ENCODE measurements at regions not wholly inside any gene's neighbourhood (a gene's known extent, or its start where the extent isn't known, plus 50 kb on each side); places are given as distances from the start of the nearest gene placed in this dataset.
"Not testable (repeated sequence)": the region's sequence is repeated elsewhere in the genome, so short reads cannot be mapped to it uniquely, and the experiment has no call there.

DNA sequence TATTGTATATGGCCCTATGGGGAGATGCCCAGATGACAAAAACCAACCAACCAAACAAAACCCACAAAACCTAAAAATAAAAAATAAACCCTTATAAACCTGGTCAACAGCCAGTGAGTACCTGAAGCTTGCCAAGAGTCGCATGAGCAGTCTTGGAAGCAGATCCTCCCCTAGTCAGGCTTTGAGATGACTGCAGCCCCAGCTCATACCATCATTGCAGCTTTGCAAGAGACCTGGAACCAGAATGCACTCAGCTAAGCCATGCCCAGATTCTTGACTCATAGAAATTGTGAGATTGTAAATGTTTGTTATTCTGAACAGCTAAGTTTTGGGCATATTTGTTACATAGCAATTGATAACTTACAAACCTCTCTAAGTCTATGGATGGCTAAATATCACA is 326.8 kb downstream of the HLX start:
- DNase-seq = no peak

DNA sequence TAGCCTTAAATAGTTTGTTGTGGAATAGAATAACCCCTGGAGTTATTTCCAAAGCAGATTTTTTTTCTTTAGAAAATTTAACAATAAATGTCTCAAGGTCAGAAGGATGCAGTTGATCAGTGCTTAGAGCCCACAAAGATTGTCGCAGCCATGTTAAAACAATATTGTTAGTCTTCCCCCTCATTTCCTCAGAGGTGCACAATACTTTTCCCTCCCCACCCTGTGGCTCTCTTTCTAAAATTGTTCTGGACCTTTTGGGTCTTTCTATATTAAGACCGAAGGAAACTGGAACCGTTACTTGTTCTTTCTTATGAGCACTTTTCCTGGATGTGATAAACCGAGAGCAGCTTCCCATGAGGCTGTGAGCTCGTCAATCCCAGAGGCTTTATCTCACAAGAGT is 333.7 kb downstream of the HLX start:
- no peak for DNase-seq

DNA sequence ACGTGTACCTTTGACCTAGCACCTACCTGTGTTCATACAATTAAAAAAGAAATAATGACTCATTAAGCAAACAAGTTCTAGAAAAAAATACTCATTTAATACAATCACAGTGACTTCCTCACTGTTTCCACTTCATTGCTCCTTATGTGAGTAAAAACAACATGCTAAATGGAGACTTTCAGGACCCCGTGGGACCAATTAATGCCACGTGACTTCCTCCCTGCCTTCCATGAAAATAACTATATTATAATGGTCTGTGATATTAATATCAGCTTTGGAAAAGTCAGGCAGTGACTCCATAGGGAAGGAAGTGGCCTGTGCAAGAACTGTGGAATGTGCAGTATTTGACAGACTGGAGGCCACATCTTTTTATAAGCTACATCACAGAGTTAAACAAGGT is 337.8 kb downstream of the HLX start:
- DNase-seq = no peak

DNA sequence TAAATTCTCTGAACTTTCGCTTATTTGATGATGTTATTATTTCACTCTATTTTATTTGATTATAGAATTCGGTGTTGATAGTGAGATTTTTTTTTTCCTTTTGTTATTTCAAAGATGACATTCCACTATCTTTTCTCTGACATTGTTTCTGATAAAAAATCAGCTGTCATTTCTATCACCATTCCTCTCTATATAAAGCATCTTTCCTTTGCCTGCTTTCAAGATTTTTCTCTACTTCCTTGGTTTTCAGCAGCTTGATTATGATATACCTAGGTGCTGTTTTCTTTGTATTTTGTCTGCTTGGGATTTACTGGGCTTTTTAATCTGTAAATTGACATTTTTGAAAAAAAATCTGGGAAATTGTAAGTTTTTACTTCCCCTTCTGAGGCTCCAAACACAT is 344.0 kb downstream of the HLX start:
- DNase-seq = no peak

DNA sequence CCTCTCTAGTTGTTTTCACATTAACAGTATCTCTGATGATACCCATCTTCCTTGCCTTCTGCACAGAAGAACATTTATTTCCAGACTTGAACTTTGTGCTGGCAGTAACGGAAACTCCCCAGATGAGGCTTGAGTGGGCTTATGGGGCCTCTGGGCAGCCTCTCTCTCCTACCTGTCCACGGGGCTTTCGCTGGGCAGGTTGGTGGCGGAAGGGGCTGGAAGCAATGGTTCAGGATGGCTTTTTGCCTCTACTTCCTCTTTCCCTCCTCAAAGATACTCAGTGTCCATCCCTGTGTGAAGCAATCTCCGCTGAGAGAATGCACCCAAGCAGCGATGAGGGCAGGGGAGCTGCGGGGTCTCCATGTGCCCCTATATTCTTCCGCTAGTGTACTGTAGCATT is 348.2 kb downstream of the HLX start:
- DNase-seq = no peak

DNA sequence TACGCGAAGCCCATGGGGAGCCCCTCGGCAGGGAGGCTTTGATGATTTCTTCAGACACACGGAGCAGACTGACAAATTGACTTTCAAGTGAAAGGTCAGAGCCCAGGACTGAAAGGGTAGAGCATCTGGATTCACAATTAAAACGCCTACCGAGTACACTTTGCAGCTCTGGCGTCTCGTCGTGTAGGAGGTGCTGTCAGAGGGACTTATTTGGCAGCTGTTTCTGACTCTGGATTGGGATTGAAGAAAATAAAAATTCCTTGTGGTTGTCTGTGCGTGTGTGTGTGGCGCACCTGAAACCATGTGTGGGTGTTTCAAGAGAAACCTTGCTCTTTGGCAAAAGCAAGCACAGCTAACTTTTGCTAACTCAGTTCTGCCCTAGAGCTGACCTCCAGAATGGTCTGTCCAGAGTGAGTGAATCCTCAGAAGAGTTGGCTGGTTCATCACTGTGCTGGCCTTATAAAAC is 348.7 kb downstream of the HLX start:
- no peak for DNase-seq

DNA sequence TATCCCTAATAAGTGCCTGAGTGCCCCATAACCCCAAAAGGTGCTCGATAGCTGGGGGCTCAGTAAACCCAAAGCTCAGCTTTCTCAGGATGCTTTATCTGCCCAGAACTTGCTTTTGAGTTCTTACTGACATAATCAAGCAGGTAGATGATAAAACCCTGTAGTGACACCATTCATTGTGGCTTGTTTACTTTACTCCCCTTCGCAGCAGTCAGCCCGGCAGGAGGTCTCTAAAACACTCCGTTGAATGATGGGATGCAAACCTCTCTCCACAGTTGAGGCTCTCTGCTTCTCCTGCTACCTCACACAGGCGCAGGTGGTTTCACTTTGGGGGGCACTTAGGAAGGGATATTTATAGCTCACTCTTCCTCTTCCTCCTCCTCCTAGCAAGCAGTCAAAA is 349.4 kb downstream of the HLX start:
- DNase-seq = no peak

DNA sequence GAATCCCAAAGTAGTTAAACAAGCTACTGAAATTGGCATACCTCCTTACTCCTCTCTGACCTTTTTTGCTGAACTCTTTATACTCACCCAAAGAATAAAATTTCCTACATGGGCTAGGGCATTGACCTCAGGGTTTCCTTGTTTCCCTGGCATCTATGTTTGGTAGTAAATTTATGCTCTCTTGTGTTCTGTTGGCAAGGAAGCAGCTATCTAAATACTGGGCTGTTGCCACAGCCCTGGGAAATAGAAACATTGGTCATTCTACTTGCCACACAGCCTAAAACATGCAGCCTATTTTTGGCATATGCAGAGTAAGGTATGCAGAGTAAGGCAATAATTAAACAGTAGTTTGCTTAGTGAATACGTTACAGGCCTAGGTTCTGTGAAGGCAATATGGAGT is 351.4 kb downstream of the HLX start:
- DNase-seq = no peak

DNA sequence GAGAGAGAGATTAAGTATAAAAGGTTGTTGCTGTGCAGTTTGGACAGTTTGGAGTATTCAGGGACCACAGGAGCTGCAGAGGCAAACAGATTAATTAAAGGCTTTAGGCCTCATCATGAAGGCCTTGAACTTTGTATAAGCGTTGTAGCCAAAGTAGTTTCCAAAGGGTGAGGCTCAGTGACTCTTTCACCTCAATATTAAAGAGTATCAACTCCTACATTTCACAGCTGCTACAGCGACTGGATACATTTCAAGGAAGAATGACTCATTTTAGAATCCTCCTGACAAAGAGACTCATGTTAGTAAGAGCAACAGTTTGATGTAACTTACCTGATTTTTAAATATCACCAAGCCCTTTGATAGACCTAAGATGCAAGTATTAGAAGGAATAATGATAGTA is 355.5 kb downstream of the HLX start:
- DNase-seq = no peak

DNA sequence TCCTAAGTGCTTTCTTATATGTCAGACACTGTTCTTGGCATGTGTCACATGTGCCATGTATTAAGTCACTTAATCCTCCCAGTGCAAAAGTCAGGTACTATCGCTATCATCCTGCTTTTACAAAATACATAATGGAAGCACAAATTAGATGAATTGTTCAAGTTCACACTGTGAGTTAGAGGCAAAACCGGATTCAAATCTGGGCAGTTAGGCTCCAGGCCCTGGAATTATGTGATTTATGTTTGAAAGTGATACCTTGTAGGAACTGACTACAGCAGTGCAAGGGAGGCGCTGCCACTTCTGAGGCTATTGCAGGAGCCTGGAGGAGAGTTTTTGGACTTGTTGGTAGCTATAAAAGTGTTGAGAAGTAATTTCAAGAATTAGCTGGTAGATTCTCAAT is 358.3 kb downstream of the HLX start:
- no peak for DNase-seq

DNA sequence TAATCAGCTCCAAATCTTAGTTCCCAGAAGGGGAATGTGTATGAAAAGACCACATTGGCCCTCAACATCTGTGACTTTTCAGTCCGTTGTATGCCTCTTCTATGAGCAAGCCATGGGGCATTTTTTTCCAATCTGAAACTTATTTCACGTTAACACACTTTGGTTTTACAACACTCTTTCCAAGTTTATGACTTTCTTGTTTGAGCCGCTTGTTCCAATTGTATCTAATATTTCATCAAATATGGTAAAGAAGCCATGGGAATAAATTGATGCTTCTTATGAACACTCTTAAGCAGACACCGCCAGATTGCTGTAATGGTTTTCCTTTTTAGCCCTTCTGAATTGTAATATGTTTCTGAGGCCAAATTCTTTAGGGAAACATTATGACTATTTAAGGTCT is 359.9 kb downstream of the HLX start:
- DNase-seq = no peak

DNA sequence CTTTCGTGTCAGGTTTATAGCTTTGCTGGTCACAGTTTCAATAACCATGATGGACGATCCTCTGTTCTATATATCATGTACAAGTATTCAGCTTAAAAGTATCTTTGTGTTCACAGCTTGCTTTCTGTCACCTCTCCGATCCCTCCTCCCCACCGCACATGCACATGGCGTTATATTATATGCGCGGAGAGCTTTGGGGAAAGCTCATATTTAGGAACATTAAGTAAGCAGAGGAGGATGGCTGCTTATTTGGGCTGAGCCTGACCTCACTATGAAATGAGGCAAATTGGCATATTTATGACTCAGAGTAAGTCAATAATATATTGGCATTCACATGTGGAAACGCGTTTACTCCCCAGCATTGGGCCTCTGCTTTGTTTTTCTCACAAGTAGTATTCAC is 360.5 kb downstream of the HLX start:
- no peak for DNase-seq

DNA sequence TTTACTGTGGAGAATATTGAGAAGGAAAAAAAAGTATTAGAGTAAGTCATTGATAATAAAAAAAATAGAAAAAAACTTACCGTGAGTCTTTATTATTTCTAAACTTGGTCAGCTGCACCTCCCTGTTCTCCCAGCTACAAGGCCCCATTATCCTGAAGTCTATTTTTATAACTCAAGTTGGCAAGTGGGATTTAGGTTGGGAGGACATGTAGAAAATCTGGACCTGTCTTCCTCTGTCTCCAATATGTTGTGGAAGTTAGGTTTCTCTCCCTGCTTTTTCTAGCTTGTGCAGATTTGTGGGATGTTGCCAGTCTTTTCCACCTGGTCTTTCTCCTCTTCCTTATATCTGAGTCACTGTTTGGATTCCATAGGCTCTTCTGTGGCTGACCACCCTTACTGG is 361.4 kb downstream of the HLX start:
- DNase-seq = no peak

DNA sequence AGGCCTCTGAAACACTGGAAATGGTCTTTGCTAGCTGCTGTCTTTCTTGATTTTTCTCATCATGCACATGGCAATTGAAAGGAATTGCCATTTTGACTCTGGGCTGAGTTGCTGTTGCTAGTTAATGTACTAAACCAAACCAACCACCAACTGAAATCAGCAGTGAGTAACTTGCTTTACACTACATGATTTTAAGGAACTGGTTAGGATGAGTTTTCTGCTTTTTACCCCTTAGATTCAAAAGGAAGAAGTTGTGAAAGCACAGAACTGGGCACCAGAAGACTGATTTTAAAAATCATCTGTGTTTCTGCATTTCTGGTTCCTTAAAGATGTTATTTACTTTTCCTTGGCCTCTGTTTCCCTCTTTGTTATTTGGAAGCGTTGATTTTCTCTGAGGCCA is 361.9 kb downstream of the HLX start:
- no peak for DNase-seq

DNA sequence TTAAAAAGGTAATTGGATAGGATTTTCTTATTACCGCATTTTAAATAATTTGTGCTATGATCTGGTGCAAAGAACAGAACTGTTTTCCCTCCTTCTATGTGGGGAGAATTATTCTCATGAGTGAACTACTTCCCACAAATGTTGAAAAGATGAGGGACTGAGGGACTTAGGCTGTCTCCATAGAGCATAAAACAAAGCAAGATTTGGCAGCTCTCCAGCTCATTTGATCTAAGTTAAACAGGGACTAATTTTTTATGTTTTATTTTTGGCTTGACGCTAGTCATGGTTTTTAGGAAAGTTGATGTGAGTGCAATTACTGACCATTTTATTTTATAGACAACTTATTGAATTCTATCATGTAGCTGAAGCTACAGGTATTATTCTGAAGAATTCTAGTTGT is 362.3 kb downstream of the HLX start:
- DNase-seq = no peak

DNA sequence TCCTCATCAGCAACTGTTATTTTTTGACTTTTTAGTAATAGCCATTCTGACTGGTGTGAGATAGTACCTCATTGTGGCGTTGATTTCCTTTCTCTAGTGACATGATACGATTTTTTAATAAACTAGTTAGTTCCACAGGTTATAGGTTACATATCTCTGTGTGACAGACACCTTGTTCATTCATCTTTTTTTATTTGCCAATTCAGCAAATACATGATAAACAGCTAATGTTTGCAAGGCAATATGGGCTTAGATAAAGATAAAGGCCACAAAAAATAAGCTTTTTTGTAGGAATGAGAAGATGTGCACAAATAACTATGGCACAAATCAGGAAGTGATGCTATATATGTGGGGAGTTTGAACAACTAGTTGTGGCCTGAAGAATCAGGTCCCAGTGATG is 366.8 kb downstream of the HLX start:
- no peak for DNase-seq

DNA sequence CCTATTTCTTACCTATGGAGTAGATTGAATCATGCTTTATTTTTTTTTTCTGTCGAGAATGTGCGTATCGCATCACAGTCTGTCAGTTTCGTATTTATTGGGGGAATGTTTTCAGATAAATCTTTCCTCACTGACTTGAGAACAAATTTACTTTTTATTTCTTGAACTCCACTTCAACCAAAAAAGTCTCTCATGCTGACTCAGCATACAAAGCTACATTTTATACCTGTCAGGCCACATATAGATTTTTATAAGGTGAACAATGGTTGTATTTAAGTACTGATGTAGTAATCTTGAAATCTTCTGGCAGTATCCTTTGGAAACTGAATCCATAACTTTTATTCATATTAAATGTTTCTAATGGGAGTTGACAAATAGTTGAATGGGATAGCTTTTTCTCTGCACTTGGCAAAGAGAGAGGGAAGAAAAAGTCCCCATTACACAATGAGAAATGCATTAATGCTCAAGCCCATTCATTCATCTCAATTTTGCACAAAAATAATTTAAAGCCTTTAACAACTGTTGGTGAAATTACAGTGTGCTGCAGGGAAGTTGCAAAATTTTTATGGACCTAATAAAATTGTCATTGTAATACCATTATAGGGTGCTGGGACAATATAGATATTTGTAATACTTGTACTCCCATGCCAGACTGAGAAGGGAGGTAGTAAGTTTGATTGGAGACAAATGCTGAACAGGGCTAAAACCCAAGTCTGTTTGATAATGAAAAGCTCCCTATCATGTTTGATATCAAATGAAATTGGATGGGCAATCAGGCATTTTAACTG is 367.6 kb downstream of the HLX start:
- DNase-seq = no peak

DNA sequence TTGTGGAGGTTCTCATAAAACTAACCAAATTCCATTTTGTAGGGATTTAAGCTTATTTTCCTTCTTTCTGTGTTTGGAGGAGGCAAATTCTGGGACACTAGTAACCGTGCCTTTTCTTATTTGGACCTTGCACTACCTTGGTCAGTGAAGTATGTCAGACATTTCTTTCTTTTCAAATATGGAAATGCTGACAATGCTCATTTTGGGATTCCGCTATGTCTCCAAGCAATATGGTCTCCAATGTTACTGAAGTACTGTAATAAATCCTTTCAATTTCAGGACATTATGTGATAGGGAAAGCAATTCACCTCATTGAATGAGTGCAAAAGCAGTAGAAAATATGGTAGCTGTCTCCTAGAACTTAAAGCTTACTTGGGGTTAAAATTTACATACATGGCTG is 372.3 kb downstream of the HLX start:
- no peak for DNase-seq

DNA sequence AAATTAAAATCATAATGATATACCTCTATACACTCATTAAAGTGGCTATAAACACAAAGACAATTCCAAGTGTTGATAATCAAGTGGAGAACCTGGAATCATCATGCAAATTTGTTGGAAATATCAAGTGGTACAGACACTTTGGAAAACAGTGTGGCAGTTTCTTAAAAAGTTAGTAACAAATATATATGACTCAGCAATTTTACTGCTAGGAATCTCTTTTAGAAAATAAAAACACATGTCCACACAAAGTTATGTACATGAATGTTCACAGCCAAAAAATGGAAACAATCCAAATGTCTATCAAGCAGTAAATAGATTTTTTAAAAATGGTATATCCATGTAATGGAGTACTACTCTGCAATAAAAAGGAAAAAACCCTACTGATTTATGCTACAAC is 375.6 kb downstream of the HLX start:
- DNase-seq = no peak

DNA sequence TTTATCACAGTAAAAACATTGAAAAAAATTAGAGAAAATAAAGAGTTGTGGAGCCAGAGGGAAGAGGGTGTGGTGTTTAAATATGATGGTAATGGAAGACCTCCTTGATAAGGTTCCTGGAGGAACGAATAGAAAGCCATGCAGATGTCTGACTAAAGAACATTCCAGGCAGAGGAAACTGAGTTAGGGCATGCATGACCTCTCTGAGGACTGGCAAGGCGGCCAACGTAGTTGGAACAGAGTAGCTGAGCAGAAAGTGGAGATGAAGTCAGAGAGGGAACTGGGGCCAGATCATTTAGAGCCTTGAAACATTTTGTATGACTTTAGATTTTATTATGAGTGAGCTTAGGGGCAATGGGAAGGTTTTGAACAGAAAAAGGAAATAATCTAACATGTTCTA is 377.5 kb downstream of the HLX start:
- DNase-seq = no peak

DNA sequence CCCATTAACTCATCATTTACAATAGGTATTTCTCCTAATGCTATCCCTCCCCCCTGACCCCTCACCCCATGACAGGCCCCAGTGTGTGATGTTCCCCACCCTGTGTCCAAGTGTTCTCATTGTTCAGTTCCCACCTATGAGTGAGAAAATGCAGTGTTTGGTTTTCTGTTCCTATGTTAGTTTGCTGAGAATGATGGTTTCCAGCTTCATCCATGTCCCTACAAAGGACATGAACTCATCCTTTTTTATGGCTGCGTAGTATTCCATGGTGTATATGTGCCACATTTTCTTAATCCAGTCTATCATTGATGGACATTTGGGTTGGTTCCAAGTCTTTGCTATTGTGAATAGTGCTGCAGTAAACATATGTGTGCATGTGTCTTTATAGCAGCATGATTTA is 378.3 kb downstream of the HLX start:
- DNase-seq = not testable (repeated sequence)

DNA sequence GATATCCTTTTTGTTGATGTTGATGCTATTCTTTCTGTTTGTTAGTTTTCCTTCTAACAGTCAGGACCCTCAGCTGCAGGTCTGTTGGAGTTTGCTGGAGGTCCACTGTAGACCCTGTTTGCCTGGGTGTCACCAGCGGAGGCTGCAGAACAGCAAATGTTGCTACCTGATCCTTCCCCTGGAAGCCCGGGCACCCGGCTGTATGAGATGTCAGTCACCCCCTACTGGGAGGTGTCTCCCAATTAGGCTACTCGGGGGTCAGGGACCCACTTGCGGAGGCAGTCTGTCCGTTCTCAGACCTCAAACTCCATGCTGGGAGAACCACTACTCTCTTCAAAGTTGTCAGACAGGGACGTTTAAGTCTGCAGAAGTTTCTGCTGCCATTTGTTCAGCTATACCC is 383.4 kb downstream of the HLX start:
- DNase-seq = not testable (repeated sequence)

DNA sequence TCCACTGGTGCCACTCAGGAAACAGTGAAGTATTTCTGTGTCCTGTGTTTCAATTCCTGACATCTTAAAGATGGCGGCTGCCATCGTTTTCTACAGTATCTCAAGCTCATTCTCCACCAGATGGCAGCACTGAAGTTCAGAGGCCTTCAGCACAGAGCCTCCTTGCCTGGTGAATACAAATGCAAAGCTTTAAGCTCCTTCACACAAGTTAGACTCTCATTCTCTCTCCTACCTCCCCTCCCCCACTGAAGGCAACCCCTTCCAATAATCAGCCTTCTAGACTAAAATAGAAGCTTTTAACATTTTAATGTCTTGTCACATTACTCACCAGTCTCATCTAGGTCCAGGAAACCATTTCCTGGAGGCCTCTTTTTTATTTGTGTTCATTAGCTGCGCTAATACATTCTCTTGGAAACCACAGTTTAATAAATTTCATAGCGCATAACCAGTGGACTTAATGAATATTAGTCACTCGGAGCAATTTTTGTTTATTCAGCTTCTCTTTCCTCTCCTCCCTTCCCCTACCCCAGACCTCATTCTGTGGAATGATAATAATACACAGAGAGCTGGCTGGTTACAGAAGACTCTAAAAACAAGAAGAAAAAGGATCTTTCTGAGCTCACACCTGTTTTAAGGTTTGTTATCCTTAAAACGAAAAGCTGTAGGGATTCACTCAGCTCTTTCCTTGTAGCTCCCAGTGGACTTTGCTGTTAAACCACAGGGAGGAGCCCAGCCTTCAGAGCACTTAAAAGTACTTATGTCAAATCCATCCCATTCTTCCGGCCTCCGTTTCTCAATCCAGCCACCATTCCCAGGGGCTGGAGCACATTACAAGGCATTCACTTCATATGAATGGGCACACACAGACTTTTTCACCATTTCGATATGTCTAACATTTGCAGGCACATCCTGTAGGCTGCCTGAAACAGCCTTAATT is 384.9 kb downstream of the HLX start:
- DNase-seq = peak; percentile 75

DNA sequence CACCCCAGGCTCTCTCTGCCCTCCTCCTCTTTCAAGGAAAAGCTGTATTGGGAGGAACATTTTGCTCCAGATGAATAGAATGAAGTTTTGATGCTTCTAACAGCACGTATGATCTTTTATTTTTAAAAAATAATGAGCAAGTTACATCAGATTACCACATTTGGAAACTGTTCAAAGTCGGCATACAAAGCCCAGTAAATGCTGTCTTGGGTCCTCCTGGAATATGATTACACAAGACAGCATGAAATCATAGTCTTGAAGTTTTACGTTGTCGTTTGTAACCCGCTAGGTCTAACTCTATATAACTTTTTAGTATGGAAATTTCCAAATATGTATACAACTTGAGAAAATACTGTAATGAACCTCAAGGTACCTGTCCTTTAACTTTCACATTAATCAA is 385.6 kb downstream of the HLX start:
- no peak for DNase-seq

Data from NCI-H1694 (cell line).